ENCODE measurements at regions not wholly inside any gene's neighbourhood (a gene's known extent, or its start where the extent isn't known, plus 50 kb on each side); places are given as distances from the start of the nearest gene placed in this dataset.

- TF ChIP-seq CHD7 (IDR thresholded peaks at IDR 0.05; ENCODE audit: insufficient replicate concordance, low read length), result no peak
- TF ChIP-seq SP2 (IDR thresholded peaks at IDR 0.05; ENCODE audit: low read length), result no peak
- no peak for TF ChIP-seq NRF1 (IDR thresholded peaks at IDR 0.05; ENCODE audit: low read depth, low read length)
- no peak for TF ChIP-seq SP1 (IDR thresholded peaks at IDR 0.05; ENCODE audit: low read depth, low read length)
- no peak for TF ChIP-seq CBX5 (IDR thresholded peaks at IDR 0.05; ENCODE audit: low read depth, low read length)
- no peak for TF ChIP-seq EP300 (IDR thresholded peaks at IDR 0.05; ENCODE audit: borderline replicate concordance in 1 of 2, low read depth in 2 of 2, low read length in 2 of 2)
- TF ChIP-seq TCF12 (IDR thresholded peaks at IDR 0.05; ENCODE audit: low read depth, low read length), result no peak
- TF ChIP-seq TAF7 (optimal IDR thresholded peaks at IDR 0.05; ENCODE audit: borderline replicate concordance, low read depth, low read length), result no peak
These were observed 106.1 kb upstream of the TMEM132D start (continued) for GRCh38 chr12:130009961-130010360.

All from H1 (cell line).